ENCODE measurements at regions not wholly inside any gene's neighbourhood (a gene's known extent, or its start where the extent isn't known, plus 50 kb on each side); places are given as distances from the start of the nearest gene placed in this dataset.

DNA sequence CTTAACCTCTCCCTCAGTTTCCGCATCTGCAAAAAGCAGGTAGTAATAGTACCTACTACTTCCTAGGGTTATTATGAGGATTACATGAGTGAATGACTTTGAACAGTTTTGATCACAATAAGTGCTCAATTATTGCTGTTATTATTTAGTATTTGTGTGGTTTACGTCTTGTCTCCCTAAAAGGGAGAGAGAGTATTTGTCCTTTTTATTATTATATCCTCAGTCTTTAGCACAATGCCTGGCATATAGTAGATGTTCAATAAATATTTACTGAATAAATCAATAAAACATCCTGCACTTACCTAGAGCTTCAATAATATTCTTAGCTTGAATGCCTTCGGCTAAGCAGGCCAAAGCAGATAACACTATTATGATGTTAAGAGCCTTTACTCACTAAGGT is 160.0 kb downstream of the TANC2 start:
- TF ChIP-seq EZH2 (IDR thresholded peaks at IDR 0.05) (no peak), POLR2AphosphoS5 (IDR thresholded peaks at IDR 0.05; ENCODE audit: borderline replicate concordance, low read depth, low read length) (no peak), FOXP2 (optimal IDR thresholded peaks at IDR 0.05; ENCODE audit: control extremely low read depth, extremely low read length, insufficient read depth) (no peak)
